GM12865 (cell line): ENCODE measurements at regions not wholly inside any gene's neighbourhood (a gene's known extent, or its start where the extent isn't known, plus 50 kb on each side); places are given as distances from the start of the nearest gene placed in this dataset.
A peak's percentile ranks its signal among the peaks of the same experiment; 100 is the strongest.

Source experiments
- DNase-seq: peaks from one replicate; pipeline ENCODE4 v3.0.0; 2010; ENCODE audit warnings: low read depth
- H3K4me3 ChIP-seq: 2 replicates; pipeline ENCODE4 v1.5.1; 2011; ENCODE audit warnings: mild to moderate bottlenecking, low read depth, low read length, control low read depth
- TF ChIP-seq, protein P1 (sequence below): IDR thresholded peaks from 2 replicates; pipeline ENCODE4 v1.5.1; 2011; ENCODE audit warnings: low read length, control low read depth, low read depth, inconsistent platforms; ENCODE audit not compliant: insufficient read depth; ENCODE audit errors: missing control alignments

DNA sequence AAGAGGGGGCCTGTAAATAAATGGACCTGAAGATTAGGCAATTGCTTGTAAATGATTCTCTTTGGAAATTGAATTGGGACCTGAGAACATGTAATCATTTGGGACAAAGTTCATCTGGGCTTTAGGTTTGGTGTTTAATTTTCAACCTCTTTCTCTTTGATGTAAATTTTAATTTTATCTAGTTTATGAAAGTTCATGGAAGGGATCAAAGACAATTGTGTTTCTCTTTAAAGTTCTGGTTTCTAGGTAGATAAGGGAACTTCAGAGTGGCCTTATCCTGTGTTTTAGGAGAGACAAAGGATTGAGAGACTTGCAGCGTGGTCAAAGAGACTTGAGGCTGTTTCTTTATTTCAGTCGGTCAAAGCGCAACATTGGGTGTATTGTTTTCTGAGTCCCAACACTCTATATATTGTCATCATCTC is 1108.3 kb downstream of the TBL1XR1 start:
- H3K4me3 ChIP-seq = no peak overlapping the region
- TF ChIP-seq, protein P1, sequence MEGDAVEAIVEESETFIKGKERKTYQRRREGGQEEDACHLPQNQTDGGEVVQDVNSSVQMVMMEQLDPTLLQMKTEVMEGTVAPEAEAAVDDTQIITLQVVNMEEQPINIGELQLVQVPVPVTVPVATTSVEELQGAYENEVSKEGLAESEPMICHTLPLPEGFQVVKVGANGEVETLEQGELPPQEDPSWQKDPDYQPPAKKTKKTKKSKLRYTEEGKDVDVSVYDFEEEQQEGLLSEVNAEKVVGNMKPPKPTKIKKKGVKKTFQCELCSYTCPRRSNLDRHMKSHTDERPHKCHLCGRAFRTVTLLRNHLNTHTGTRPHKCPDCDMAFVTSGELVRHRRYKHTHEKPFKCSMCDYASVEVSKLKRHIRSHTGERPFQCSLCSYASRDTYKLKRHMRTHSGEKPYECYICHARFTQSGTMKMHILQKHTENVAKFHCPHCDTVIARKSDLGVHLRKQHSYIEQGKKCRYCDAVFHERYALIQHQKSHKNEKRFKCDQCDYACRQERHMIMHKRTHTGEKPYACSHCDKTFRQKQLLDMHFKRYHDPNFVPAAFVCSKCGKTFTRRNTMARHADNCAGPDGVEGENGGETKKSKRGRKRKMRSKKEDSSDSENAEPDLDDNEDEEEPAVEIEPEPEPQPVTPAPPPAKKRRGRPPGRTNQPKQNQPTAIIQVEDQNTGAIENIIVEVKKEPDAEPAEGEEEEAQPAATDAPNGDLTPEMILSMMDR = no peak
- DNase-seq = no peak

GRCh38 chr3:176087066-176087697 is 1110.1 kb downstream of the TBL1XR1 start:
- TF ChIP-seq, protein P1 = no peak
- peak; percentile 12 for DNase-seq
- H3K4me3 ChIP-seq = no peak overlapping the region

DNA sequence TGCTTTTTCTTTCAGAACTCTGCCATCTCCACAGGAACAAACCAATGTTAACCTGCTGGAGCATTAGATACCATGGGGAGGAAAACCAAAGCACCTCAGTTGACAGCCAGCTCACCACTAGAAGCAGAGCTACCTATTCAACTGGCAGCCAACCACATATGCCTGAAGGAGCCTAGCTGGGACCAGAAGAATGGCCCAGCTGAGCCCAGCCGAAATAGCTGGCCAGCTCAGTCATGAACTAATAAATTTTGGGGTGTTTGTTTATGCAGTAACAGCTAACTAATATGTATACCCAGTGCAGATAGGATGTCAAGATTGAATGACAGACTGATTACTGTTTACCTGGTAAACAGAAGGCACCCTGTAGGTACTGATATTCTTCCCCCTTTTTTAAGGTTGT is 1117.5 kb downstream of the TBL1XR1 start:
- DNase-seq = no peak
- TF ChIP-seq, protein P1 = no peak
- H3K4me3 ChIP-seq = no peak overlapping the region

DNA sequence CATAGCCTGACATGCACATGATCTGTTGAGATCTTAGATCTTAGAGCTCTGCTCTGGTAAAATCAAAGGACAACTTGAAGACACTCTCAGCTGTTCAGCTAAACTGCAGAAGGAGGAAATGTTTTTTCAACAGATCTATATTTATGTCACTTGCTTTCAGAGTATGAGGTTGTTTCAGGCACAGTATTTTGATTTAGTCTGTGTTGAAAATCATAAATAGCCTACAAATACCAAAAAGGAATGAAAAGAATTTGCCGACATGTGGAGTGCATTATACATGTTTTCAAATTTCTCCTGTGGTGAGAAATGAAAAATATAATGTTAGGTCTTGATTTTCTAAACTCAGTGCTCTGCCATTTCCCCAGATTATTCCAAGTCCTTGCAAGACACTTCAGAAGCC is 1118.4 kb downstream of the TBL1XR1 start:
- TF ChIP-seq, protein P1 = no peak
- no peak for DNase-seq
- H3K4me3 ChIP-seq = no peak overlapping the region

DNA sequence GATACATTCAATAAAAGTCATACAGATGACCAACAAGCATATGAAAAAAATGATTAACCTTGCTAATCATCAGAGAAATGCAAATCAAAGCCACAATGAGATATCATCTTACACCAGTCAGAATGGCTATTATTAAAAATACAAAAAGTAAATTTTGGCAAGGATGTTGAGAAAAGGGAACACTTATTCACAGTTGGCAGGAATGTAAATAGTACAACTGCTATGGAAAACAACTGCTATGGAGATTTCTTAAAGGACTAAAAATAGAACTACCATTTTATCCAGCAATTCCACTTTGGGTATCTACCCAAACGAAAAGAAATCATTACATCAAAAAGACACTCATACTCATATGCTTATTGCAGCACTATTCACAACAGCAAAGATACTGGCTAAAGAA is 1121.8 kb downstream of the TBL1XR1 start:
- H3K4me3 ChIP-seq = no peak overlapping the region
- no peak for DNase-seq
- TF ChIP-seq, protein P1 = no peak

GRCh38 chr3:176075046-176075445 is 1122.2 kb downstream of the TBL1XR1 start:
- TF ChIP-seq, protein P1 = no peak
- DNase-seq = no peak

DNA sequence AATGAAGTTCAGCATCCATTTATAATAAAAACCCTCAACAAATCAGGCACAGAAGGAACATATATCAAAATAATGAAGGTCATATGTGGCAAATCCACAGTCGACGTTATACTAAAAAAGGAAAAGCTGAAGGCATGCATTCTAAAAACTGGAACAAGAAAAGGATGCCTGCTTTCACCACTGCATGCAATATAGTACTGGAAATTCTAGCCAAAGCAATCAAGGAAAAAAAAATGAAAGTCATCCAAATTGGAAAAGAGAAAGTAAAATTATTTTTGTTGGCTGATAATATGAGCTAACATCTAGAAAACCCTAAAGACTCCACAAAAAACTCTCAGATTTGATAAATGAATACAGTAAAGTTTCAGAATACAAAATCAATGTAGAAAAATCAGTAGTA is 1123.2 kb downstream of the TBL1XR1 start:
- TF ChIP-seq, protein P1 = no peak
- DNase-seq = no peak
- H3K4me3 ChIP-seq = no peak overlapping the region

More at GRCh38 chr3:176075046-176075445, 1122.2 kb downstream of the TBL1XR1 start:
- no peak overlapping the region for H3K4me3 ChIP-seq
